Gastroesophageal sphincter (tissue), 3 donors: ENCODE measurements at regions not wholly inside any gene's neighbourhood (a gene's known extent, or its start where the extent isn't known, plus 50 kb on each side); places are given as distances from the start of the nearest gene placed in this dataset.

Experiments used
- EP300 ChIP-seq: sonication (generic); formaldehyde crosslinking; IDR thresholded peaks from one replicate; pipeline ENCODE4 v1.6.1; 2017; ENCODE audit warnings: antibody characterized with exemption, mild to moderate bottlenecking
- POLR2A ChIP-seq, 2 donors: fragments of 450-650 bp; IDR thresholded peaks; one replicate each; pipeline ENCODE4 v1.6.1; 2017; ENCODE audit warnings: antibody characterized with exemption in 2 of 2, mild to moderate bottlenecking in 2 of 2, moderate library complexity in 1 of 2
- TF ChIP-seq, protein P1 (sequence below), 4 experiments: fragments of 200-600 bp in 2 of 4; fragments of 450-650 bp in 2 of 4; sonication (generic) in 1 of 4; IDR thresholded peaks; one replicate each; pipeline ENCODE4 v1.5.1; 2017 to 2019; ENCODE audit warnings: antibody characterized with exemption in 4 of 4, mild to moderate bottlenecking in 2 of 4, moderate library complexity in 2 of 4

DNA sequence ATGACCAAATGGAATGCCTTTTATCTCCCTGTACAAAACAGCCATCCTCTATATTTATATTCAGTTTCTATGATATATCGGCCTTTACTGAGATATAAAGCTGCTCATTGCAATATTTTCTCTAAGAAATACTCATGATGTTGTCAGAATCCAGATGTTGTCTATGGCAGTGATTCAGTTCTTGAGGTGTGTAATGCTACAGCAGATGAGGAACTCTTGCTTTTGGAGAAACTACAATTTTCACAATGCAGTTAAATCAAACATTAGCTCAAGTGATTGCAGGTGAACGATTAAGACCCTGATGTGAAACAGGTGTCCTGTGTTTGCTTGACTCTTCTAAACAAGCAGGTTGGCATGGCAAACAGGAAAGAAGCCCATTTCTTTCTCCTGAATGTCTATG, 256.2 kb upstream of the CDH20 start:
- TF ChIP-seq EP300 = no peak
- TF ChIP-seq, protein P1, sequence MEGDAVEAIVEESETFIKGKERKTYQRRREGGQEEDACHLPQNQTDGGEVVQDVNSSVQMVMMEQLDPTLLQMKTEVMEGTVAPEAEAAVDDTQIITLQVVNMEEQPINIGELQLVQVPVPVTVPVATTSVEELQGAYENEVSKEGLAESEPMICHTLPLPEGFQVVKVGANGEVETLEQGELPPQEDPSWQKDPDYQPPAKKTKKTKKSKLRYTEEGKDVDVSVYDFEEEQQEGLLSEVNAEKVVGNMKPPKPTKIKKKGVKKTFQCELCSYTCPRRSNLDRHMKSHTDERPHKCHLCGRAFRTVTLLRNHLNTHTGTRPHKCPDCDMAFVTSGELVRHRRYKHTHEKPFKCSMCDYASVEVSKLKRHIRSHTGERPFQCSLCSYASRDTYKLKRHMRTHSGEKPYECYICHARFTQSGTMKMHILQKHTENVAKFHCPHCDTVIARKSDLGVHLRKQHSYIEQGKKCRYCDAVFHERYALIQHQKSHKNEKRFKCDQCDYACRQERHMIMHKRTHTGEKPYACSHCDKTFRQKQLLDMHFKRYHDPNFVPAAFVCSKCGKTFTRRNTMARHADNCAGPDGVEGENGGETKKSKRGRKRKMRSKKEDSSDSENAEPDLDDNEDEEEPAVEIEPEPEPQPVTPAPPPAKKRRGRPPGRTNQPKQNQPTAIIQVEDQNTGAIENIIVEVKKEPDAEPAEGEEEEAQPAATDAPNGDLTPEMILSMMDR (IDR thresholded peaks at IDR 0.05) = no peak
- no peak for TF ChIP-seq POLR2A (IDR thresholded peaks at IDR 0.05)
